NCI-H146 treated with DMSO at 0.1 percent for 48 hours (cell line): ENCODE measurements at regions not wholly inside any gene's neighbourhood (a gene's known extent, or its start where the extent isn't known, plus 50 kb on each side); places are given as distances from the start of the nearest gene placed in this dataset.
"Not testable (repeated sequence)": the region's sequence is repeated elsewhere in the genome, so short reads cannot be mapped to it uniquely, and the experiment has no call there.

ENCODE experiments used
- DNase-seq: peaks from one replicate; lab custom pipeline; 2025; ENCODE audit not compliant: unreplicated experiment; lab: John Stamatoyannopoulos, UW

GRCh38 chr16:73965591-73965990, 331.0 kb upstream of the PSMD7 start:
- DNase-seq: no peak

- peak; percentile 2 for DNase-seq
These were observed 339.8 kb upstream of the PSMD7 start for GRCh38 chr16:73956587-73957494.

- no peak for DNase-seq
These were observed 340.9 kb upstream of the PSMD7 start for GRCh38 chr16:73955702-73956101.

- DNase-seq: no peak
These were observed 341.4 kb upstream of the PSMD7 start for GRCh38 chr16:73955255-73955654.

GRCh38 chr16:73951481-73951880, 345.1 kb upstream of the PSMD7 start:
- DNase-seq: no peak

GRCh38 chr16:73949574-73950320, 346.9 kb upstream of the PSMD7 start:
- no peak for DNase-seq

GRCh38 chr16:73945631-73946030, 351.0 kb upstream of the PSMD7 start:
- no peak for DNase-seq

- not testable (repeated sequence) for DNase-seq
These were observed 353.4 kb upstream of the PSMD7 start for GRCh38 chr16:73943184-73943583.

GRCh38 chr16:73940786-73941185, 355.8 kb upstream of the PSMD7 start:
- DNase-seq: not testable (repeated sequence)

GRCh38 chr16:73923951-73924350, 372.7 kb upstream of the PSMD7 start:
- no peak for DNase-seq

- DNase-seq: no peak
These were observed 375.3 kb upstream of the PSMD7 start for GRCh38 chr16:73921295-73921694.

- DNase-seq: no peak
These were observed 379.6 kb upstream of the PSMD7 start for GRCh38 chr16:73916829-73917594.

GRCh38 chr16:73915935-73916334, 380.7 kb upstream of the PSMD7 start:
- DNase-seq: no peak

GRCh38 chr16:73915140-73915539, 381.5 kb upstream of the PSMD7 start:
- DNase-seq: no peak

- no peak for DNase-seq
These were observed 383.8 kb upstream of the PSMD7 start for GRCh38 chr16:73912850-73913249.

- DNase-seq: no peak
These were observed 384.3 kb upstream of the PSMD7 start for GRCh38 chr16:73912281-73912680.

GRCh38 chr16:73909529-73910035, 387.0 kb upstream of the PSMD7 start:
- no peak for DNase-seq

- DNase-seq: peak; percentile 0
These were observed 405.5 kb upstream of the PSMD7 start for GRCh38 chr16:73891129-73891542.

GRCh38 chr16:73890186-73891128, 406.2 kb upstream of the PSMD7 start:
- no peak for DNase-seq
